ENCODE measurements at regions not wholly inside any gene's neighbourhood (a gene's known extent, or its start where the extent isn't known, plus 50 kb on each side); places are given as distances from the start of the nearest gene placed in this dataset.

GRCh38 chr1:29527314-29528004, 291.1 kb downstream of the PTPRU start:
- no peak overlapping the region for H3K4me3 ChIP-seq (ENCODE audit: low read depth, low read length)
- no peaks in the 10 kb centered on the region for H3K27me3 ChIP-seq (ENCODE audit: control insufficient read depth, insufficient read depth, low read length)
- no peaks in the 10 kb centered on the region for H3K36me3 ChIP-seq (ENCODE audit: control insufficient read depth, insufficient read depth, low read length)
- TF ChIP-seq CTCF (IDR thresholded peaks at IDR 0.05; ENCODE audit: insufficient read depth, low read length, poor library complexity, severe bottlenecking), result no peak
- no peak for DNase-seq (ENCODE audit: low read depth)

GRCh38 chr1:29525941-29526340, 289.6 kb downstream of the PTPRU start:
- H3K4me3 ChIP-seq (ENCODE audit: low read depth, low read length), result no peak overlapping the region
- H3K36me3 ChIP-seq (ENCODE audit: control insufficient read depth, insufficient read depth, low read length), result no peaks in the 10 kb centered on the region
- TF ChIP-seq CTCF (IDR thresholded peaks at IDR 0.05; ENCODE audit: insufficient read depth, low read length, poor library complexity, severe bottlenecking), result no peak
- no peaks in the 10 kb centered on the region for H3K27me3 ChIP-seq (ENCODE audit: control insufficient read depth, insufficient read depth, low read length)
- DNase-seq (ENCODE audit: low read depth), result no peak

GRCh38 chr1:29524285-29525065, 288.2 kb downstream of the PTPRU start:
- no peak for TF ChIP-seq CTCF (IDR thresholded peaks at IDR 0.05; ENCODE audit: insufficient read depth, low read length, poor library complexity, severe bottlenecking)
- no peak overlapping the region for H3K4me3 ChIP-seq (ENCODE audit: low read depth, low read length)
- DNase-seq (ENCODE audit: low read depth), result no peak
- no peaks in the 10 kb centered on the region for H3K36me3 ChIP-seq (ENCODE audit: control insufficient read depth, insufficient read depth, low read length)
- H3K27me3 ChIP-seq (ENCODE audit: control insufficient read depth, insufficient read depth, low read length), result no peaks in the 10 kb centered on the region

- TF ChIP-seq CTCF (IDR thresholded peaks at IDR 0.05; ENCODE audit: insufficient read depth, low read length, poor library complexity, severe bottlenecking), result no peak
- no peak for DNase-seq (ENCODE audit: low read depth)
- Histone ChIP-seq H3K4me3 (ENCODE audit: low read depth, low read length) (no peak overlapping the region), H3K27me3 (ENCODE audit: control insufficient read depth, insufficient read depth, low read length) (no peaks in the 10 kb centered on the region), H3K36me3 (ENCODE audit: control insufficient read depth, insufficient read depth, low read length) (no peaks in the 10 kb centered on the region)
Measured at GRCh38 chr1:29523576-29523975, 287.3 kb downstream of the PTPRU start.

- TF ChIP-seq CTCF (IDR thresholded peaks at IDR 0.05; ENCODE audit: insufficient read depth, low read length, poor library complexity, severe bottlenecking), result no peak
- Histone ChIP-seq H3K4me3 (ENCODE audit: low read depth, low read length) (no peak overlapping the region), H3K36me3 (ENCODE audit: control insufficient read depth, insufficient read depth, low read length) (no peaks in the 10 kb centered on the region), H3K27me3 (ENCODE audit: control insufficient read depth, insufficient read depth, low read length) (no peaks in the 10 kb centered on the region)
- no peak for DNase-seq (ENCODE audit: low read depth)
Measured at GRCh38 chr1:29523136-29523535, 286.8 kb downstream of the PTPRU start.

Measured in kidney epithelial cell (primary cell).